AG04449 (cell line): ENCODE measurements at regions not wholly inside any gene's neighbourhood (a gene's known extent, or its start where the extent isn't known, plus 50 kb on each side); places are given as distances from the start of the nearest gene placed in this dataset.

Source experiments
- CTCF ChIA-PET: fragments of 350-600 bp; formaldehyde crosslinking; extraction: SDS; loops from one replicate; lab custom pipeline; 2021; ENCODE audit warnings: antibody characterized with exemption; lab: Yijun Ruan, JAX
- POLR2A ChIA-PET: fragments of 400-600, 350-600 bp; formaldehyde crosslinking; extraction: SDS; loops from one replicate; lab custom pipeline; 2020; ENCODE audit warnings: antibody characterized with exemption, inconsistent platforms; lab: Yijun Ruan, JAX
- DNase-seq: peaks from one replicate; pipeline ENCODE4 v3.0.0-alpha.2; 2010; ENCODE audit warnings: low read depth, low spot score
- H3K4me3 ChIP-seq: 2 replicates; pipeline ENCODE4 v1.5.1; 2011; ENCODE audit warnings: low read depth, mild to moderate bottlenecking, control low read depth, low read length
- TF ChIP-seq, protein P1 (sequence below): IDR thresholded peaks from one replicate; pipeline ENCODE4 v1.5.1; 2011; ENCODE audit warnings: mild to moderate bottlenecking, moderate library complexity, low read length, control low read depth, inconsistent platforms; ENCODE audit not compliant: insufficient read depth; ENCODE audit errors: missing control alignments

- ChIA-PET CTCF (no interaction called here), POLR2A (no interaction called here)
- DNase-seq = no peak
- no peak overlapping the region for H3K4me3 ChIP-seq
- TF ChIP-seq, protein P1, sequence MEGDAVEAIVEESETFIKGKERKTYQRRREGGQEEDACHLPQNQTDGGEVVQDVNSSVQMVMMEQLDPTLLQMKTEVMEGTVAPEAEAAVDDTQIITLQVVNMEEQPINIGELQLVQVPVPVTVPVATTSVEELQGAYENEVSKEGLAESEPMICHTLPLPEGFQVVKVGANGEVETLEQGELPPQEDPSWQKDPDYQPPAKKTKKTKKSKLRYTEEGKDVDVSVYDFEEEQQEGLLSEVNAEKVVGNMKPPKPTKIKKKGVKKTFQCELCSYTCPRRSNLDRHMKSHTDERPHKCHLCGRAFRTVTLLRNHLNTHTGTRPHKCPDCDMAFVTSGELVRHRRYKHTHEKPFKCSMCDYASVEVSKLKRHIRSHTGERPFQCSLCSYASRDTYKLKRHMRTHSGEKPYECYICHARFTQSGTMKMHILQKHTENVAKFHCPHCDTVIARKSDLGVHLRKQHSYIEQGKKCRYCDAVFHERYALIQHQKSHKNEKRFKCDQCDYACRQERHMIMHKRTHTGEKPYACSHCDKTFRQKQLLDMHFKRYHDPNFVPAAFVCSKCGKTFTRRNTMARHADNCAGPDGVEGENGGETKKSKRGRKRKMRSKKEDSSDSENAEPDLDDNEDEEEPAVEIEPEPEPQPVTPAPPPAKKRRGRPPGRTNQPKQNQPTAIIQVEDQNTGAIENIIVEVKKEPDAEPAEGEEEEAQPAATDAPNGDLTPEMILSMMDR = no peak
Observed at GRCh38 chr2:217409949-217410680, 550.3 kb upstream of the TNP1 start.

- H3K4me3 ChIP-seq = no peak overlapping the region
- ChIA-PET POLR2A (no interaction called here), CTCF (no interaction called here)
- TF ChIP-seq, protein P1 = no peak
- no peak for DNase-seq
Observed at GRCh38 chr2:217407362-217407761, 547.5 kb upstream of the TNP1 start.

DNA sequence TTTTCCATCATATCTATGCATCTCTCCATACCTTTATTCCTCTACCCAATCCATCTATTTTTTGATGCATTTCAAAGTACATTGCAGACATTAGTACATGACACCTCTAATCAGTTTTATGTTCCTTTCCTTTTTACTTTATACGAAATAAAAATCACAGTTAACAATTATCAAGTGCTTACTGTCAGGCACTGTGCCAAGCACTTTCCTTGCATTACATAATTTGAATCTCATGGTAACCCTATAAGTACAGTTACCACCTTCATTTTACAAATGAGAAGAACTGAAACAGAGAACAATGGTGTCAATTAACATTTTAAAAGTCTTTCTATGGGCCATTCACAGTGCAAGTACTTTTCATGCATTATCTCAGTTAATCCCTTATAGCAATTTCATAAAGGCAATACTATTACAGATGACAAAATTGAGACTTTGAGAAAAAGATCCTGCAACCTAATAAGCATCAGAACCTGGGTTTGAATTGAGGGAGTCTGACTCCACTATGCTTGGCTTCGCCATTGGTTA is 544.4 kb upstream of the TNP1 start:
- no peak for DNase-seq
- TF ChIP-seq, protein P1 = no peak
- CTCF ChIA-PET = interaction anchor here (1.6 kb wide), 1 partner anchor 10 kb away, joined by 4 read pairs; no protein-coding TSS in a partner anchor
- H3K4me3 ChIP-seq = no peak overlapping the region
- POLR2A ChIA-PET = no interaction called here

GRCh38 chr2:217402761-217403383 is 543.0 kb upstream of the TNP1 start:
- DNase-seq = no peak
- H3K4me3 ChIP-seq = no peak overlapping the region
- CTCF ChIA-PET = interaction anchor here (0.7 to 1.6 kb wide), 2 partner anchors 9 to 14 kb away, joined by 3 to 4 read pairs; no protein-coding TSS in a partner anchor
- POLR2A ChIA-PET = no interaction called here
- TF ChIP-seq, protein P1 = no peak

DNA sequence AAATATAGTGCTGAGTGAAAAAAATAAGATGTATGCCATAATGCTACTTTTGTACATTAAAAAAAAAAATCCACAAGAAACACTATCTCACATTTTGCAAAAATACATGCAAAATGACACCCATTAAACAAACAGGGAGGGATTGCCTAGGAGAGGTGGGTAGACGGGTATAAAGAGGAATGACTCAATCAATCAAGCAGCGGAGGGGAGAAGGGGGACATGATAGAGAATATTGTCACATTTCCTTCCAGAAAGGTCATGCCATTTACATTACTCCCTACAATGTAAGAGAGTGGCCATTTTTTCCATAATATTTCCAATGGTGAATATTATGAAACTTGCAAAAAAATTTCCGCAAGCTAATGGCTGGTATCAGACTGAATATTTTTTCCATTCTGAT is 542.3 kb upstream of the TNP1 start:
- POLR2A ChIA-PET = no interaction called here
- DNase-seq = no peak
- TF ChIP-seq, protein P1 = no peak
- H3K4me3 ChIP-seq = no peak overlapping the region
- CTCF ChIA-PET = no interaction called here

DNA sequence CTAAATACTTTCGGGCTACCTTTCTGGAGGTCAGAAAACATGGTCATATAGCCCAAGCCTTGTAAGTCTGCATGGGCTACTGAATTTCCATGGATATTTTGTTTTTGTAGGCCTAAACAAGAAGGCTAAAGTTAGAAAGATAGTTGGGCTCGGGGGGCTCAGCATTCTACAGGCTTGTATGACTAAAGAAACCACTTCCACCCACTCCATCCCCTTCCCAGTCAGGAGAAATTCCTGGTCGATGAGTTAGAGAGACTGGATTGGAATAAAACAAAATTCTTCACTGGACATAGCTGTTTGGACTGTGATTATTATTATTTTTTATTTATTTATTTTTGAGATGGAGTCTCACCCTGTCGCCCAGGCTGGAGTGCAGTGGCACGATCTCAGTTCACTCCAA is 539.4 kb upstream of the TNP1 start:
- CTCF ChIA-PET = interaction anchor here (1.5 kb wide), 1 partner anchor 701 kb away, joined by 3 read pairs; no protein-coding TSS in a partner anchor
- DNase-seq = no peak
- H3K4me3 ChIP-seq = no peak overlapping the region
- POLR2A ChIA-PET = no interaction called here
- TF ChIP-seq, protein P1 = no peak
